ENCODE measurements at regions not wholly inside any gene's neighbourhood (a gene's known extent, or its start where the extent isn't known, plus 50 kb on each side); places are given as distances from the start of the nearest gene placed in this dataset.

DNA sequence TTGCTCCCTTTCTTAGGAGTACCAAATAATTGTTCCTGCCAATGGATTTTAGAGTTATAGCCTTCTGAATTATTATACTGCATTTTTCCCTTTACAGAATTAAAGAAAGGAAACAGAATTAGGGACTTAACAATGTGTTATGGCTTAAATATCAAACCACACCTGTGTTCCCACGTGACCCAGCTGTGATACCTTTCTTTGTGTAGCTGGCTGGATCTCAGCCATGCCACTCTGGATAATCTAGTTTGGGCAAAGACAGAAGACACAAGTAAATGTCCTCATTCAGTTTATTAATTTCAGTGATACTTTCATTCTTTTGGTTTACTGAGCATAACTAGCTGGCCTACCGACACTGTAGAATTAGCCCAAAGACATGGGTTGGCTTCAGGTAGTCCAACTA lies 417.2 kb upstream of the ADAMTS16 start (continued):
- TF ChIP-seq INSM2 (tag by site-specific recombination; IDR thresholded peaks at IDR 0.05) (no peak), WT1 (tag by site-specific recombination; IDR thresholded peaks at IDR 0.05) (no peak), BCL6B (tag by site-specific recombination; IDR thresholded peaks at IDR 0.05) (no peak), MZF1 (tag by site-specific recombination; IDR thresholded peaks at IDR 0.05; ENCODE audit: borderline replicate concordance) (no peak), KLF9 (tag by site-specific recombination; IDR thresholded peaks at IDR 0.05; ENCODE audit: low read depth) (no peak)
- TF ChIP-seq, protein P1, sequence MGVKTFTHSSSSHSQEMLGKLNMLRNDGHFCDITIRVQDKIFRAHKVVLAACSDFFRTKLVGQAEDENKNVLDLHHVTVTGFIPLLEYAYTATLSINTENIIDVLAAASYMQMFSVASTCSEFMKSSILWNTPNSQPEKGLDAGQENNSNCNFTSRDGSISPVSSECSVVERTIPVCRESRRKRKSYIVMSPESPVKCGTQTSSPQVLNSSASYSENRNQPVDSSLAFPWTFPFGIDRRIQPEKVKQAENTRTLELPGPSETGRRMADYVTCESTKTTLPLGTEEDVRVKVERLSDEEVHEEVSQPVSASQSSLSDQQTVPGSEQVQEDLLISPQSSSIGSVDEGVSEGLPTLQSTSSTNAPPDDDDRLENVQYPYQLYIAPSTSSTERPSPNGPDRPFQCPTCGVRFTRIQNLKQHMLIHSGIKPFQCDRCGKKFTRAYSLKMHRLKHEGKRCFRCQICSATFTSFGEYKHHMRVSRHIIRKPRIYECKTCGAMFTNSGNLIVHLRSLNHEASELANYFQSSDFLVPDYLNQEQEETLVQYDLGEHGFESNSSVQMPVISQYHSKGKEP (tag by site-specific recombination; IDR thresholded peaks at IDR 0.05) = no peak

DNA sequence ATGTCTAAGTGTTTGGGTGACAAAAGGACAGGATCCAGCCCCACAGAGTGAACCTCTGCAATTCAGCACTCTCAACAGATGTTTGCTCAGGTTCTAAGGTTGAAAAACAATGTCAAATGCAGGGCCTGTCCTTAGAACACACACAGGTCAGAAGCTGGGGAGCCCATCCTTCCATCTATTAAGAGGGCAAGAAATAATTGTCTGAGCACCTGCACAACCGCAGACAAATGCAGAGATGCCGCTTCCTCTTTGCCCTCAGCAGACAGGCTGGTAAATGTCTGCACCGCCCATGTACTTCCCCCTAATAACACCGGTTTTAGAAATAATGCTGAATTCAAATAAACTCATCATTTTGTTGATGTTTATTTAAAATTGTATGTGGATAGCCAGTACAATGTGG lies 414.5 kb upstream of the ADAMTS16 start:
- CTCF ChIA-PET = interaction anchor here (0.6 kb wide), 1 partner anchor 384 kb away, joined by 3 read pairs; no protein-coding TSS in a partner anchor
- no peaks in the 10 kb centered on the region for H3K36me3 ChIP-seq (ENCODE audit: control insufficient read depth in 2 of 2, insufficient read depth in 1 of 2, low read length in 2 of 2)
- H3K4me3 ChIP-seq (ENCODE audit: low read depth, low read length) = no peak overlapping the region
- TF ChIP-seq, protein P2, sequence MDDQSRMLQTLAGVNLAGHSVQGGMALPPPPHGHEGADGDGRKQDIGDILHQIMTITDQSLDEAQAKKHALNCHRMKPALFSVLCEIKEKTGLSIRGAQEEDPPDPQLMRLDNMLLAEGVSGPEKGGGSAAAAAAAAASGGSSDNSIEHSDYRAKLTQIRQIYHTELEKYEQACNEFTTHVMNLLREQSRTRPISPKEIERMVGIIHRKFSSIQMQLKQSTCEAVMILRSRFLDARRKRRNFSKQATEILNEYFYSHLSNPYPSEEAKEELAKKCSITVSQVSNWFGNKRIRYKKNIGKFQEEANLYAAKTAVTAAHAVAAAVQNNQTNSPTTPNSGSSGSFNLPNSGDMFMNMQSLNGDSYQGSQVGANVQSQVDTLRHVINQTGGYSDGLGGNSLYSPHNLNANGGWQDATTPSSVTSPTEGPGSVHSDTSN (CRISPR knock-in tag; IDR thresholded peaks at IDR 0.05) = no peak
- TF ChIP-seq ZNF621 (tag by site-specific recombination; IDR thresholded peaks at IDR 0.05) (no peak), ZNF610 (tag by site-specific recombination; IDR thresholded peaks at IDR 0.05; ENCODE audit: borderline replicate concordance) (no peak), PRDM4 (tag by site-specific recombination; IDR thresholded peaks at IDR 0.05) (no peak), ZNF248 (tag by site-specific recombination; IDR thresholded peaks at IDR 0.05) (no peak), ZBTB8A (tag by site-specific recombination; IDR thresholded peaks at IDR 0.05) (no peak), MYNN (tag by site-specific recombination; IDR thresholded peaks at IDR 0.05; ENCODE audit: borderline replicate concordance) (no peak), ZBTB1 (tag by site-specific recombination; IDR thresholded peaks at IDR 0.05) (no peak), ZNF37A (tag by site-specific recombination; IDR thresholded peaks at IDR 0.05) (no peak), SETDB1 (IDR thresholded peaks at IDR 0.05; ENCODE audit: insufficient read length, low read length) (no peak), ZNF704 (tag by site-specific recombination; IDR thresholded peaks at IDR 0.05) (no peak), ZNF792 (tag by site-specific recombination; IDR thresholded peaks at IDR 0.05) (no peak), ZNF600 (tag by site-specific recombination; IDR thresholded peaks at IDR 0.05) (no peak), ZNF571 (tag by site-specific recombination; IDR thresholded peaks at IDR 0.05) (no peak), ZBTB11 (tag by site-specific recombination; conservative IDR thresholded peaks at IDR 0.05; ENCODE audit: low read depth) (no peak), OSR2 (tag by site-specific recombination; IDR thresholded peaks at IDR 0.05) (no peak)
- no peaks in the 10 kb centered on the region for H3K4me1 ChIP-seq (ENCODE audit: control insufficient read depth, insufficient read depth, low read length)
- no peaks in the 10 kb centered on the region for H3K9me3 ChIP-seq (ENCODE audit: control insufficient read depth, insufficient read depth, low read depth, low read length)
- POLR2A ChIA-PET = no interaction called here
- no peak overlapping the region for H3K27ac ChIP-seq (ENCODE audit: extremely low read depth, low read depth, low read length)
